ENCODE measurements at regions not wholly inside any gene's neighbourhood (a gene's known extent, or its start where the extent isn't known, plus 50 kb on each side); places are given as distances from the start of the nearest gene placed in this dataset.

DNA sequence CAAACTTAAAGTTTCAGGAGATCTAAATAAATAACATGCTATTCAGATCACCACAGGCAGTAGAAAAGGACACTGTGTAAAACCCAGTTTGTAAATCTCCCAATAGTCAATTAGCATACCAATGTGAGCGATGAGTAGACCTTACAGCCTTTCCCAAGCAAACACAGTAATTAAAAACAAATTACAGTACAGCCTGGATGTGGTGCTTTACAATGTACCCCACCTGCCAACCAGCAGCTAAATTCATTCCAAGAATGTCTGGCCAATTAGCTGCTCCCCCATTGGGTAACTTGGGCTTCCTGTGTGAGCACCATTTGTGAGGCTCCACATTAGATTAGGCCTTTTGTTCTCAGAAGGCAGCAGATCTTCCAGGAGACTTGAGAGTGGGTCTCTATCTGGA is 635.0 kb downstream of the TBL1XR1 start:
- Histone ChIP-seq H3K4me3 (no peak overlapping the region), H3K27ac (no peak overlapping the region)
- TF ChIP-seq, protein P1, sequence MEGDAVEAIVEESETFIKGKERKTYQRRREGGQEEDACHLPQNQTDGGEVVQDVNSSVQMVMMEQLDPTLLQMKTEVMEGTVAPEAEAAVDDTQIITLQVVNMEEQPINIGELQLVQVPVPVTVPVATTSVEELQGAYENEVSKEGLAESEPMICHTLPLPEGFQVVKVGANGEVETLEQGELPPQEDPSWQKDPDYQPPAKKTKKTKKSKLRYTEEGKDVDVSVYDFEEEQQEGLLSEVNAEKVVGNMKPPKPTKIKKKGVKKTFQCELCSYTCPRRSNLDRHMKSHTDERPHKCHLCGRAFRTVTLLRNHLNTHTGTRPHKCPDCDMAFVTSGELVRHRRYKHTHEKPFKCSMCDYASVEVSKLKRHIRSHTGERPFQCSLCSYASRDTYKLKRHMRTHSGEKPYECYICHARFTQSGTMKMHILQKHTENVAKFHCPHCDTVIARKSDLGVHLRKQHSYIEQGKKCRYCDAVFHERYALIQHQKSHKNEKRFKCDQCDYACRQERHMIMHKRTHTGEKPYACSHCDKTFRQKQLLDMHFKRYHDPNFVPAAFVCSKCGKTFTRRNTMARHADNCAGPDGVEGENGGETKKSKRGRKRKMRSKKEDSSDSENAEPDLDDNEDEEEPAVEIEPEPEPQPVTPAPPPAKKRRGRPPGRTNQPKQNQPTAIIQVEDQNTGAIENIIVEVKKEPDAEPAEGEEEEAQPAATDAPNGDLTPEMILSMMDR (IDR thresholded peaks at IDR 0.05): no peak
- DNase-seq (ENCODE audit: low spot score): no peak

DNA sequence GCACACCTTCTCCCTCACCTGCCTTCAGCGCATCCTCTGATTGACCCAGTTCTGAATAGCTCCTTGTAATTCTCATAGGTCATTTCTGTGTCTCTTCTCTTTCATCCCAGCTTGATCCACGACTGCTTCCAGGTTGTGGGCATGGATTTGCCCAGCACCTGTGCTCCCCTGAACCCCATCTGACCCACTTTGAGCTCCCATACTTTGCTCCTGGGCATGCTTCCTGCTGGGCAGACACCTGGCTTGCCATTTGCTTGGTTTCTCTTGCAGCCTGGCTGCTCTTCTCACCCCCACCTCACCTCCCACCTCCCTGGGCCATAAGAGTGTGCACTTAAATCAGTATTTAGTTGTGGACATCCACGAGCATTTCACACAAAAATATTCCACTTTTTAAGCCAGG is 635.5 kb downstream of the TBL1XR1 start:
- Histone ChIP-seq H3K27ac (no peak overlapping the region), H3K4me3 (no peak overlapping the region)
- no peak for DNase-seq (ENCODE audit: low spot score)
- TF ChIP-seq, protein P1 (IDR thresholded peaks at IDR 0.05): no peak

- no peak overlapping the region for H3K27ac ChIP-seq
- TF ChIP-seq, protein P1 (IDR thresholded peaks at IDR 0.05): no peak
- DNase-seq (ENCODE audit: low spot score): no peak
- H3K4me3 ChIP-seq: no peak overlapping the region
Measured at GRCh38 chr3:176554791-176555654, 642.3 kb downstream of the TBL1XR1 start.

- Histone ChIP-seq H3K4me3 (no peak overlapping the region), H3K27ac (no peak overlapping the region)
- no peak for DNase-seq (ENCODE audit: low spot score)
- TF ChIP-seq, protein P1 (IDR thresholded peaks at IDR 0.05): no peak
Measured at GRCh38 chr3:176554264-176554663, 643.0 kb downstream of the TBL1XR1 start.

GRCh38 chr3:176526942-176527341 is 670.3 kb downstream of the TBL1XR1 start:
- TF ChIP-seq, protein P1 (IDR thresholded peaks at IDR 0.05): no peak
- Histone ChIP-seq H3K4me3 (no peak overlapping the region), H3K27ac (no peak overlapping the region)
- DNase-seq (ENCODE audit: low spot score): no peak

- no peak overlapping the region for H3K27ac ChIP-seq
- no peak overlapping the region for H3K4me3 ChIP-seq
- DNase-seq (ENCODE audit: low spot score): no peak
- TF ChIP-seq, protein P1 (IDR thresholded peaks at IDR 0.05): no peak
Measured at GRCh38 chr3:176526225-176526624, 671.1 kb downstream of the TBL1XR1 start.

- no peak for DNase-seq (ENCODE audit: low spot score)
- Histone ChIP-seq H3K4me3 (no peak overlapping the region), H3K27ac (no peak overlapping the region)
- TF ChIP-seq, protein P1 (IDR thresholded peaks at IDR 0.05): no peak
Measured at GRCh38 chr3:176523114-176523513, 674.2 kb downstream of the TBL1XR1 start.
